BLaER1 treated with 17β-estradiol and CSF1 and Interleukin-3, amounts not matched to agents 10 nM and 100 nM (cell line): ENCODE measurements at regions not wholly inside any gene's neighbourhood (a gene's known extent, or its start where the extent isn't known, plus 50 kb on each side); places are given as distances from the start of the nearest gene placed in this dataset.

Experiments used
- H3K27ac ChIP-seq, 11 experiments: shearing (Covaris generic); formaldehyde crosslinking; 2 replicates each; pipeline ENCODE4 v1.8.1; 2022
- H3K27me3 ChIP-seq, 11 experiments: shearing (Covaris generic); formaldehyde crosslinking; 2 replicates each; pipeline ENCODE4 v1.8.1; 2022
- H3K36me3 ChIP-seq, 11 experiments: shearing (Covaris generic); formaldehyde crosslinking; 2 replicates each; pipeline ENCODE4 v1.8.1; 2022
- H3K4me1 ChIP-seq, 10 experiments: shearing (Covaris generic); formaldehyde crosslinking; 2 replicates each; pipeline ENCODE4 v1.8.1; 2022
- H3K4me2 ChIP-seq, 11 experiments: shearing (Covaris generic); formaldehyde crosslinking; 2 replicates each; pipeline ENCODE4 v1.8.1; 2022
- H3K4me3 ChIP-seq, 10 experiments: shearing (Covaris generic); formaldehyde crosslinking; 2 replicates each; pipeline ENCODE4 v1.8.1; 2022
- H3K9ac ChIP-seq, 11 experiments: shearing (Covaris generic); formaldehyde crosslinking; 2 replicates each; pipeline ENCODE4 v1.8.1; 2022
- H3K9me3 ChIP-seq, 11 experiments: shearing (Covaris generic); formaldehyde crosslinking; replicated peaks in 1 of 11; 2 replicates each; pipeline ENCODE4 v1.8.1; 2022
- H4K20me1 ChIP-seq, 11 experiments: shearing (Covaris generic); formaldehyde crosslinking; 2 replicates each; pipeline ENCODE4 v1.8.1; 2022
- Cebpa-rat ChIP-seq, 11 experiments: shearing (Covaris generic); IDR thresholded peaks; 2 replicates each; pipeline ENCODE4 v1.8.1; 2022

DNA sequence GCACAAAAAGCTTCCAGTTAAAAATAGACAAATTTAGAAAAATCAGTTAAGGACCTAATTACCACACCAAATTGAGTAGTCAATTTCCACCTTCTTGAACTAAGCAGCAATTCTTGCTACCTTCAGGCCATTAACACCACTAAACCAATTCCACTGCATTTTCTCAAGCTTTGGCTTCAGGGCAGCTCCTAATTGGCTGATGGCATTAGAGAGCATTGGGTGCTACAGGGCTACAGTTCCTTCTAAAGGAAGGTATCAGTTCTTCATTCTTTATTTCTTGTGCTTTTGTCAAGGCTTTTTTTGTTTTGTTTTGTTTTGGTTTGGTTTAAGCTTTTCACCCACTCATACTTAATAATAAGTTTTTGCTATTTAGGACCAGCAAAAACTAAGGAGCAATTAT lies 90.2 kb upstream of the FAM241A start:
- no peak overlapping the region for H3K4me2 ChIP-seq

DNA sequence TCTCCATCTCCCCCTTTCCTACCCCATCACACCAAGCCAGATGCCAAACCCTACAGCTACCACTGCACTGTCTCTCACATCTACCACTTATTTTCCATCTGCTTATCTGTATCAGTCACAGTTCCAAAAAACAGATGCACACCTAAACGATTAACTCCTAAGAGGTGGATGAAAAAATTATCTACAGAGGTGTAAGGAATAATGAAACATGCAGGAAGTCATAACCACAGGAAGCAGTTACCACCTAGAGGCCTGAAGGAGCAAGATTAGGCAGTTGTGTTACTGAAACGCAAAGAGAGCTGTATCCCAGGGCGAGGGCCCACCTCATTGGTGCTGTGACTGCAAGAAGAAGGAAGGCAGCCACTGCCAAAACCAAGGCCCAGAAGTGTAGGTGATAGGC lies 87.8 kb upstream of the FAM241A start:
- H3K27ac ChIP-seq = no peak overlapping the region

More for the DNA sequence above, 90.2 kb upstream of the FAM241A start:
- peaks cover 0 to 7% (median 0%) of the 10 kb centered on the region in 10 experiments; a peak in 1 of 20 replicates for H3K4me1 ChIP-seq
- no peaks in the 10 kb centered on the region for H3K36me3 ChIP-seq
- H3K27me3 ChIP-seq = no peaks in the 10 kb centered on the region
- no peaks in the 10 kb centered on the region for H4K20me1 ChIP-seq
- H3K4me3 ChIP-seq = no peak overlapping the region
- H3K27ac ChIP-seq = no peak overlapping the region
- no peaks in the 10 kb centered on the region for H3K9me3 ChIP-seq
- no peak overlapping the region for H3K9ac ChIP-seq
- no peak for TF ChIP-seq Cebpa-rat (IDR thresholded peaks at IDR 0.05)

DNA sequence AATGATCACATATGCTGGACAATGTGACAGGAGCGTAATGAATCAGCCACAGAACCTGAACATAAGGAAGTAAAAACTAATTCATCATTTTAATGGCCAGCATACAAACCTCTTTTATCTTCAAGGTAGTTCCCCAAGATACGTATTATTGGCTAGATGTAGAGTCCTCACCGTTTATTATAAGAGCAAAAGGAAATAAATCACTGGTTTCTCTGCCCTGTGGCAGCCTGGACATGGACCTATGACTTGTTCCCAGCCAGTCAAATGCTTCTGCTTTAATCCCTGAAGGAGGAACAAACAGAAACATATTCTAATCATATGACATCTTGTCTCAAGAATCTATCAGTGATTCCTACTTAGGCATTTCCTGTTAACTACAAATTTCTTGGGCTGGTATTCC lies 86.8 kb upstream of the FAM241A start:
- TF ChIP-seq Cebpa-rat (IDR thresholded peaks at IDR 0.05) = no peak
- no peaks in the 10 kb centered on the region for H4K20me1 ChIP-seq
- no peaks in the 10 kb centered on the region for H3K36me3 ChIP-seq
- no peaks in the 10 kb centered on the region for H3K27me3 ChIP-seq
- peaks cover 0 to 7% (median 0%) of the 10 kb centered on the region in 10 experiments; a peak in 1 of 20 replicates for H3K4me1 ChIP-seq
- H3K9ac ChIP-seq = no peak overlapping the region
- no peak overlapping the region for H3K27ac ChIP-seq
- no peak overlapping the region for H3K4me2 ChIP-seq
- H3K4me3 ChIP-seq = no peak overlapping the region
- no peaks in the 10 kb centered on the region for H3K9me3 ChIP-seq

More for the DNA sequence above, 87.8 kb upstream of the FAM241A start:
- Histone ChIP-seq H3K4me2 (no peak overlapping the region), H3K4me1 (peaks cover 0 to 7% (median 0%) of the 10 kb centered on the region in 10 experiments; a peak in 1 of 20 replicates), H3K4me3 (no peak overlapping the region), H4K20me1 (no peaks in the 10 kb centered on the region), H3K9ac (no peak overlapping the region), H3K27me3 (no peaks in the 10 kb centered on the region), H3K9me3 (no peaks in the 10 kb centered on the region), H3K36me3 (no peaks in the 10 kb centered on the region)
- no peak for TF ChIP-seq Cebpa-rat (IDR thresholded peaks at IDR 0.05)

DNA sequence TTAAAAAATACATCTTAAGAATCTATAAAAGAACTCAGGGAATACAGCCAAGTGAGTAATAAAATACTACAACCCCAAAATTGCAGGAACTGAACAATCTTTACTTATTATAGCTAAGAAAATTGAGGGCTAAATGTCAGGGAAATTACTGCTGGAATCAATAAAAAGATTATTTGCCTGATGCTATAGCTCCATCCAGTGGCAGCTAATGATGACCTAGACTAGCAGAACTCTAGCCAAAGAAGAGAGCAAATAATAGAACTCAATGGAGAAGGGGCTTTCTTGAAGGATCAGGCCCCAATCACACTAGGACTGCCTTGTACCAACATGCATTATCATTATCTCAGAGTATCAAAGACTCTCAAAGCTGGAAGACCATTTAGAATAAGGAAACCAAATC lies 85.0 kb upstream of the FAM241A start:
- no peaks in the 10 kb centered on the region for H3K9me3 ChIP-seq
- H4K20me1 ChIP-seq = no peaks in the 10 kb centered on the region
- H3K9ac ChIP-seq = no peak overlapping the region
- no peaks in the 10 kb centered on the region for H3K27me3 ChIP-seq
- no peak overlapping the region for H3K4me3 ChIP-seq
- no peaks in the 10 kb centered on the region for H3K36me3 ChIP-seq
- TF ChIP-seq Cebpa-rat (IDR thresholded peaks at IDR 0.05) = no peak
- H3K4me1 ChIP-seq = peaks cover 0 to 7% (median 0%) of the 10 kb centered on the region in 10 experiments; a peak in 1 of 20 replicates
- no peak overlapping the region for H3K27ac ChIP-seq
- H3K4me2 ChIP-seq = no peak overlapping the region

DNA sequence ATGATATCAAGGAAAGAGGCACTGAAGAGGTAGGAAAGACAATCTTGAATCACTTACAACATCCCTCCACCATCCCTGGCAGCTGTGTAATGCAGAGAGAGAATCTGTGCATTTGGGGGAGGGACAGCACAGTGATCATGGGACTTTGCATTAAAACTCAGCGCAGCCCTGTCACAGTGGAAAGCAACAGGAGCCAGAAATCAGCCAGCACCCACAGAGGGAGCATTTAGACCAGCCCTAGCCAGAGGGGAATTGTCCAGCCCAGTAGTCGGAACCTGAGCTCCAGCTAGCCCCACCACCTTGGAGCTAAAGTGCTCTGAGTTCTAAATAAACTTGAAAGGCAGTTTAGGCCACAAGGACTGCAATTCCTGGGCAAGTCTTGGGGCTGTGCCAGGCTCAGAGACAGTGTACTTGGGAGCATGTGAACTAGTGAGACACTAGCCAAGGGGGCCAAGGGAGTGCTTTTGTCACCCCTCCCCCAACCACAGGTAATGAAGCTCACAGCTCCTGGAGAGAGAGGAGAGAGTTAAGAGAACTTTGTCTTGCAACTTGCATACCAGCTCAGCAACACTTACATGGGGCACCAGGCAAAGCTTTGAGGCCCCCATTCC lies 83.9 kb upstream of the FAM241A start:
- no peaks in the 10 kb centered on the region for H3K9me3 ChIP-seq
- H3K27me3 ChIP-seq = no peaks in the 10 kb centered on the region
- H3K4me2 ChIP-seq = no peak overlapping the region
- no peak overlapping the region for H3K27ac ChIP-seq
- no peak overlapping the region for H3K4me3 ChIP-seq
- no peaks in the 10 kb centered on the region for H4K20me1 ChIP-seq
- H3K4me1 ChIP-seq = peaks cover 0 to 7% (median 0%) of the 10 kb centered on the region in 10 experiments; a peak in 1 of 20 replicates
- no peak for TF ChIP-seq Cebpa-rat (IDR thresholded peaks at IDR 0.05)
- H3K36me3 ChIP-seq = no peaks in the 10 kb centered on the region
- H3K9ac ChIP-seq = no peak overlapping the region

DNA sequence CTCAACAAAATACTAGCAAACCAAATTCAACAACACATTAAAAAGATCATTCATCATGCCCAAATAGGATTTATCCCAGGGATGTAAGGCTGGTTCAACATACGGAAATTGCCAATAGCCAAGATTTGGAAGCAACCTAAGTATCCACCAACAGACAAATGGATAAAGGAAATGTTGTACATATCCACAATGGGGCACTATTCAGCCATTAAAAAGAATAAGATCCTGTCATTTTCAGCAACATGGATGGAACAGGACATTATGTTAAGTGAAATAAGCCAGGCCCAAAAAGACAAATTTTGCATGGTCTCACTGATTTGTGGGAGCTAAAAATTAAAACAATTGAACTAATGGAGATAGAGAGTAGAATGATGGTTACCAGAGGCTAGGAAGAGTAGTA lies 82.0 kb upstream of the FAM241A start:
- H3K4me3 ChIP-seq = no peak overlapping the region
- no peaks in the 10 kb centered on the region for H3K27me3 ChIP-seq
- H4K20me1 ChIP-seq = no peaks in the 10 kb centered on the region
- H3K27ac ChIP-seq = no peak overlapping the region
- no peak overlapping the region for H3K9ac ChIP-seq
- TF ChIP-seq Cebpa-rat (IDR thresholded peaks at IDR 0.05) = no peak
- no peak overlapping the region for H3K4me2 ChIP-seq
- peaks cover 0 to 6% (median 0%) of the 10 kb centered on the region in 10 experiments; a peak in 1 of 20 replicates for H3K4me1 ChIP-seq
- H3K9me3 ChIP-seq = no peaks in the 10 kb centered on the region
- no peaks in the 10 kb centered on the region for H3K36me3 ChIP-seq

DNA sequence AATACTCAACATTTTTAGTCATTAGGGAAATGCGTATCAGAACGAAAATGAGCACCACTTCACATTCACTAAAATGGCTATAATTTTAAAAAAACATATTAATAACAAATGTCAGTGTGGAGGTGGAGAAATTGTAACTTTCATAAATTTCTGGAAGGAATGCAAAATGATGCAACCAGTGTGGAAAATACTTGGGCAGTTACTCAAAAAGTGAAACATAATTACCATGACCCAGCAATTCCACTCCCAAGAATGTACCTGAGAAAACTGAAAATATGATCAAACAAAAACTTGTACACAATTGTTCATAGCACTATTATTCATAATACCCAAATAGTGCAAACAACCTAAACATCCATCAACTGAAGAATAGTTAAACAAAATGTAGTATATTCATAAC lies 76.1 kb upstream of the FAM241A start:
- 0 out of 20 replicates have a peak, but pooled peaks cover 0 to 4% (median 0%) of the 10 kb centered on the region in 10 experiments for H3K4me1 ChIP-seq
- H3K36me3 ChIP-seq = no peaks in the 10 kb centered on the region
- H3K27me3 ChIP-seq = no peaks in the 10 kb centered on the region
- peaks cover 7 to 17% (median 12%) of the 10 kb centered on the region in 11 experiments; a peak in 21 of 22 replicates for H3K9me3 ChIP-seq
- no peak for TF ChIP-seq Cebpa-rat (IDR thresholded peaks at IDR 0.05)
- H3K4me2 ChIP-seq = no peak overlapping the region
- H3K4me3 ChIP-seq = no peak overlapping the region
- H4K20me1 ChIP-seq = no peaks in the 10 kb centered on the region
- no peak overlapping the region for H3K9ac ChIP-seq
- H3K27ac ChIP-seq = no peak overlapping the region

GRCh38 chr4:112073181-112073580 lies 72.1 kb upstream of the FAM241A start:
- no peak overlapping the region for H3K4me3 ChIP-seq
- no peak overlapping the region for H3K27ac ChIP-seq
- peaks cover 7 to 18% (median 12%) of the 10 kb centered on the region in 11 experiments; a peak in 21 of 22 replicates for H3K9me3 ChIP-seq
- no peaks in the 10 kb centered on the region for H3K36me3 ChIP-seq
- H4K20me1 ChIP-seq = no peaks in the 10 kb centered on the region
- TF ChIP-seq Cebpa-rat (IDR thresholded peaks at IDR 0.05) = no peak
- no peak overlapping the region for H3K4me2 ChIP-seq
- H3K27me3 ChIP-seq = no peaks in the 10 kb centered on the region
- no peaks in the 10 kb centered on the region for H3K4me1 ChIP-seq
- H3K9ac ChIP-seq = no peak overlapping the region

DNA sequence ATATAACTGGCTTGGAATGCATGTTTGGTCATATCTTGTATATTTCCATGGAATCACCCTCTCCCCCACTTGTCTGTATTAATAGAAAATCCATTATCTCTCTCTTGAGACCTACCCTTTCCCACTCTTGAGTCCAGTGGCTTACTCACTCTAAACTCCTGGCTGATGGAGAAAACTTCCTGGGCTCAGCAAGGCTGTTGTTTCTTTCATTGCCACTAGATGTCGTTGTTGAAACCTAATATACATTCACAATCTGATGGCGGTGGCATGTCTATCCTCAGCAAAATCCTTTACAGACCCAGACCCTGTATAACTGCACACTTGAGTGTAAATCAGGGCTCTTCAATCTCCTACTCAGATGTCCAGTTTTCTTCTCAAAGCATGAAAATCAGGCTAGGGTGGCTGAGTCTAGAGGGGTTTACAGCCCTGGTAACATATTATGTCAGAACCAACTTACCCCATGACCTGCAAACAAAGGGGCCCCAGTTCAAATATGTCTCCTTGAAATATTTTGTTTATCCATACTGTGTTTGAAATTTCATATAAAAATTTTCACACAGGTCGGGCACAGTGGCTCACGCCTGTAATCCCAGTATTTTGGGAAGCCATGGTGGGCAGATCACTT lies 70.0 kb upstream of the FAM241A start:
- TF ChIP-seq Cebpa-rat (IDR thresholded peaks at IDR 0.05) = no peak
- Histone ChIP-seq H3K4me1 (peaks cover 0 to 7% (median 0%) of the 10 kb centered on the region in 10 experiments; a peak in 3 of 20 replicates), H3K27ac (no peak overlapping the region), H4K20me1 (no peaks in the 10 kb centered on the region), H3K36me3 (no peaks in the 10 kb centered on the region), H3K9me3 (peaks cover 7 to 18% (median 12%) of the 10 kb centered on the region in 11 experiments; a peak in 21 of 22 replicates), H3K27me3 (no peaks in the 10 kb centered on the region), H3K9ac (no peak overlapping the region), H3K4me3 (no peak overlapping the region), H3K4me2 (no peak overlapping the region)
